Keratinocyte (primary cell): ENCODE measurements at regions not wholly inside any gene's neighbourhood (a gene's known extent, or its start where the extent isn't known, plus 50 kb on each side); places are given as distances from the start of the nearest gene placed in this dataset.

Experiments
- DNase-seq: peaks from one replicate; pipeline ENCODE4 v3.0.0-alpha.2; 2011; ENCODE audit warnings: low read depth, missing footprints, low spot score
- FAIRE-seq: peaks from 2 replicates; lab custom pipeline; 2011; peaks lifted over from hg19 to GRCh38; lab: Jason Lieb, UNC
- H2AFZ ChIP-seq: 2 replicates; pipeline ENCODE4 v1.6.0; 2012; ENCODE audit warnings: low read length, control low read depth, inconsistent platforms; ENCODE audit not compliant: control insufficient read depth
- H3K27ac ChIP-seq: 2 replicates; pipeline ENCODE4 v1.5.1; 2011; ENCODE audit warnings: low read length; ENCODE audit not compliant: control insufficient read depth, insufficient read depth
- H3K27me3 ChIP-seq: 3 replicates; pipeline ENCODE4 v1.6.0; 2011; ENCODE audit warnings: low read length; ENCODE audit not compliant: control insufficient read depth, insufficient read depth; ENCODE audit errors: extremely low read depth
- H3K36me3 ChIP-seq, 2 experiments: 2 replicates in 1 of 2; 3 replicates in 1 of 2; pipeline ENCODE4 v1.5.1; 2011; ENCODE audit warnings: low read length in 2 of 2, mild to moderate bottlenecking in 1 of 2; ENCODE audit not compliant: control insufficient read depth in 2 of 2, insufficient read depth in 2 of 2; ENCODE audit errors: extremely low read depth in 1 of 2
- H3K4me1 ChIP-seq: 3 replicates; pipeline ENCODE4 v1.5.1; 2011; ENCODE audit warnings: low read length; ENCODE audit not compliant: control insufficient read depth, insufficient read depth; ENCODE audit errors: extremely low read depth
- H3K4me2 ChIP-seq: 3 replicates; pipeline ENCODE4 v1.6.0; 2011; ENCODE audit warnings: low read depth, low read length; ENCODE audit not compliant: control insufficient read depth, insufficient read depth; ENCODE audit errors: extremely low read depth
- H3K4me3 ChIP-seq, 3 experiments: fragments of 200-600 bp in 1 of 3; sonication (generic) in 1 of 3; 2 replicates in 2 of 3; 3 replicates in 1 of 3; pipeline ENCODE4 v1.5.1; 2011 to 2016; ENCODE audit warnings: low read length in 3 of 3, mild to moderate bottlenecking in 3 of 3, control low read depth in 2 of 3, inconsistent platforms in 1 of 3, low read depth in 1 of 3, mixed read lengths in 1 of 3, mixed run types in 1 of 3, moderate library complexity in 1 of 3; ENCODE audit not compliant: control insufficient read depth in 2 of 3, insufficient read depth in 2 of 3; ENCODE audit errors: extremely low read depth in 1 of 3
- H3K79me2 ChIP-seq: 2 replicates; pipeline ENCODE4 v1.6.0; 2012; ENCODE audit warnings: low read length; ENCODE audit not compliant: control insufficient read depth, insufficient read depth
- H3K9ac ChIP-seq: 3 replicates; pipeline ENCODE4 v1.6.0; 2011; ENCODE audit warnings: low read length; ENCODE audit not compliant: control insufficient read depth, insufficient read depth; ENCODE audit errors: extremely low read depth
- H3K9me1 ChIP-seq: 3 replicates; pipeline ENCODE4 v1.6.0; 2011; ENCODE audit warnings: low read length; ENCODE audit not compliant: control insufficient read depth, insufficient read depth; ENCODE audit errors: extremely low read depth
- H3K9me3 ChIP-seq: 2 replicates; pipeline ENCODE4 v1.5.1; 2012; ENCODE audit warnings: low read depth, low read length; ENCODE audit not compliant: control insufficient read depth
- H4K20me1 ChIP-seq: 3 replicates; pipeline ENCODE4 v1.6.0; 2011; ENCODE audit warnings: low read length; ENCODE audit not compliant: control insufficient read depth, insufficient read depth; ENCODE audit errors: extremely low read depth
- EZH2 ChIP-seq: IDR thresholded peaks from one replicate; pipeline ENCODE4 v1.6.1; 2012; ENCODE audit warnings: inconsistent platforms, mild to moderate bottlenecking, low read length, moderate library complexity
- dilution Hi-C: fragments of 300-500 bp; cut with MboI; formaldehyde crosslinking; loops from one replicate; pipeline ENCODE4 v1.7.0; 2020; ENCODE audit warnings: low sequenced_read_pairs; ENCODE audit not compliant: extremely low pct_ligation_motif_present
- TF ChIP-seq, protein P1 (sequence below), 3 experiments: IDR thresholded peaks in 1 of 3; conservative IDR thresholded peaks in 1 of 3; optimal IDR thresholded peaks in 1 of 3; 2 replicates in 2 of 3; 3 replicates in 1 of 3; pipeline versions ENCODE3 to v1.5.1; 2011; ENCODE audit warnings: low read length in 3 of 3, mild to moderate bottlenecking in 3 of 3, moderate library complexity in 2 of 3, control low read depth in 1 of 3, inconsistent platforms in 1 of 3; ENCODE audit not compliant: insufficient read depth in 2 of 3; ENCODE audit errors: extremely low read depth in 1 of 3

DNA sequence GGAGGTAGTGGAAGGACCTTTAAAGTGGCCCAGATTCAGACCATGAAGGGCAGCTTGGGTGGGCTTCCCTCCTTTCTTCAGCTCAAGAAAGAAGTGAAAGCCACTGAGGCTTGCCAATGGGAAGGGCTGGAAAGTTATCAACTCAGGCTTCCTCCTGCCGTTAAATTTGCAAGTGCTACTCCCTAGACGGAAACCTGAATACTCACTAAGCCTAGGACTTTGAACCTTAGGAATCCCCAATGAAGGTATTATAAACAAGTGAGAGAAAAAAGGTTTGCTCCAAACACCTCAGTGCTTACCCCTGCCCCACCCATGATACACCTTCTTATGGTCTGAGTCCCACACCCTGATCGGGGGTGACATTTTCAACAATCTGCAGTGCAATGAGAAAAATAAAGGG lies 396.4 kb downstream of the SHQ1 start:
- FAIRE-seq, result no peak
- TF ChIP-seq, protein P1, sequence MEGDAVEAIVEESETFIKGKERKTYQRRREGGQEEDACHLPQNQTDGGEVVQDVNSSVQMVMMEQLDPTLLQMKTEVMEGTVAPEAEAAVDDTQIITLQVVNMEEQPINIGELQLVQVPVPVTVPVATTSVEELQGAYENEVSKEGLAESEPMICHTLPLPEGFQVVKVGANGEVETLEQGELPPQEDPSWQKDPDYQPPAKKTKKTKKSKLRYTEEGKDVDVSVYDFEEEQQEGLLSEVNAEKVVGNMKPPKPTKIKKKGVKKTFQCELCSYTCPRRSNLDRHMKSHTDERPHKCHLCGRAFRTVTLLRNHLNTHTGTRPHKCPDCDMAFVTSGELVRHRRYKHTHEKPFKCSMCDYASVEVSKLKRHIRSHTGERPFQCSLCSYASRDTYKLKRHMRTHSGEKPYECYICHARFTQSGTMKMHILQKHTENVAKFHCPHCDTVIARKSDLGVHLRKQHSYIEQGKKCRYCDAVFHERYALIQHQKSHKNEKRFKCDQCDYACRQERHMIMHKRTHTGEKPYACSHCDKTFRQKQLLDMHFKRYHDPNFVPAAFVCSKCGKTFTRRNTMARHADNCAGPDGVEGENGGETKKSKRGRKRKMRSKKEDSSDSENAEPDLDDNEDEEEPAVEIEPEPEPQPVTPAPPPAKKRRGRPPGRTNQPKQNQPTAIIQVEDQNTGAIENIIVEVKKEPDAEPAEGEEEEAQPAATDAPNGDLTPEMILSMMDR (optimal IDR thresholded peaks at IDR 0.05 in 1 of 3, IDR thresholded peaks at IDR 0.05 in 1 of 3, conservative IDR thresholded peaks at IDR 0.05 in 1 of 3; ENCODE audit: extremely low read depth in 1 of 3, insufficient read depth in 2 of 3, low read length in 3 of 3), result no peak
- no peak for TF ChIP-seq EZH2

DNA sequence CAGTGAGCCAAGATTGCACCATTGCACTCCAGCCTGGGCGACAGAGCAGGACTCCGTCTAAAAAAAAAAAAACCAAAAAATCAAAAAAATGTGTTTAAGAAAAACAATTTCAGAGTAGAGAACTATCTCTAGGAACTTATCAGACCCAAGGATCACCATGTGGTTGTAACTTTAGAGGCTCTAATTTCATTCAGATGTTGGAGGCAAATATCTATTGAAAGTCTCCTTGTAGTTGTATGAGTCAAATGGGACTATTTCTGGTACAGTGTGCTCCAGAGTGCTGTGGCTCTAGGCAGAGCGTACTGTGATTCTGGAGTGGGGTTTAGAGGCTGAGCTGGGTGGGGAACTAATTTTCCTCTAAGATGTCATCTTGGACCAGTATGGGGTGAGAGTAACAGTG lies 398.7 kb downstream of the SHQ1 start:
- H3K4me3 ChIP-seq, result no peak overlapping the region
- H3K9me3 ChIP-seq, result no peaks in the 10 kb centered on the region
- TF ChIP-seq EZH2, result no peak
- TF ChIP-seq, protein P1 (optimal IDR thresholded peaks at IDR 0.05 in 1 of 3, IDR thresholded peaks at IDR 0.05 in 1 of 3, conservative IDR thresholded peaks at IDR 0.05 in 1 of 3; ENCODE audit: extremely low read depth in 1 of 3, insufficient read depth in 2 of 3, low read length in 3 of 3), result no peak
- H2AFZ ChIP-seq, result no peak overlapping the region
- peaks cover 5% of the 10 kb centered on the region for H4K20me1 ChIP-seq
- H3K79me2 ChIP-seq, result peaks cover 21% of the 10 kb centered on the region
- no peaks in the 10 kb centered on the region for H3K36me3 ChIP-seq
- no peak overlapping the region for H3K9ac ChIP-seq
- peaks cover 6% of the 10 kb centered on the region for H3K27me3 ChIP-seq
- FAIRE-seq (no peak), DNase-seq (no peak)
- H3K27ac ChIP-seq, result no peak overlapping the region
- dilution Hi-C loops, result no loop called here
- H3K4me2 ChIP-seq, result no peak overlapping the region
- peaks cover 12% of the 10 kb centered on the region for H3K4me1 ChIP-seq
- no peaks in the 10 kb centered on the region for H3K9me1 ChIP-seq

More for the DNA sequence above, 396.4 kb downstream of the SHQ1 start:
- H3K9me3 ChIP-seq, result no peaks in the 10 kb centered on the region
- no peak overlapping the region for H3K9ac ChIP-seq
- no peak overlapping the region for H3K4me3 ChIP-seq
- no peak overlapping the region for H3K27ac ChIP-seq
- no peaks in the 10 kb centered on the region for H4K20me1 ChIP-seq
- H3K79me2 ChIP-seq, result no peaks in the 10 kb centered on the region
- no peak for DNase-seq
- H3K4me1 ChIP-seq, result peaks cover 7% of the 10 kb centered on the region
- no peak overlapping the region for H3K4me2 ChIP-seq
- dilution Hi-C loops, result no loop called here
- peaks cover 6% of the 10 kb centered on the region for H3K27me3 ChIP-seq
- no peak overlapping the region for H2AFZ ChIP-seq
- no peaks in the 10 kb centered on the region for H3K36me3 ChIP-seq
- H3K9me1 ChIP-seq, result no peaks in the 10 kb centered on the region
